ENCODE measurements at regions not wholly inside any gene's neighbourhood (a gene's known extent, or its start where the extent isn't known, plus 50 kb on each side); places are given as distances from the start of the nearest gene placed in this dataset.

GRCh38 chr5:155252717-155253116, 239.2 kb downstream of the KIF4B start:
- Mint-ChIP-seq H3K4me3 (no peak overlapping the region), H3K27me3 (no peaks in the 10 kb centered on the region), H3K36me3 (ENCODE audit: low read depth) (no peaks in the 10 kb centered on the region), H3K27ac (no peak overlapping the region), H3K9me3 (peaks cover 2% of the 10 kb centered on the region), H3K4me1 (ENCODE audit: low read depth) (no peaks in the 10 kb centered on the region)
- Histone ChIP-seq H3K27ac (ENCODE audit: low read depth in 1 of 2, low read length in 2 of 2) (no peak overlapping the region), H3K4me1 (ENCODE audit: insufficient read depth, low read length) (no peaks in the 10 kb centered on the region), H3K36me3 (ENCODE audit: insufficient read depth, low read length) (no peaks in the 10 kb centered on the region), H3K9me3 (ENCODE audit: control insufficient read depth in 1 of 2, insufficient read depth in 1 of 2, low read length in 2 of 2) (no peaks in the 10 kb centered on the region), H3K27me3 (ENCODE audit: control insufficient read depth in 1 of 2, insufficient read depth in 2 of 2, low read length in 2 of 2) (no peaks in the 10 kb centered on the region), H3K4me3 (ENCODE audit: low read length) (no peak overlapping the region)
- DNase-seq (no peak), ATAC-seq (ENCODE audit: poor library complexity) (no peak)
- no peak for TF ChIP-seq CTCF (IDR thresholded peaks at IDR 0.05)
- CTCF ChIA-PET, result no interaction called here
- intact Hi-C loops (cut with DNase I, micrococcal nuclease), result no loop called here
- POLR2A ChIA-PET, result no interaction called here

- Histone ChIP-seq H3K4me1 (ENCODE audit: insufficient read depth, low read length) (no peaks in the 10 kb centered on the region), H3K27me3 (ENCODE audit: control insufficient read depth in 1 of 2, insufficient read depth in 2 of 2, low read length in 2 of 2) (no peaks in the 10 kb centered on the region), H3K4me3 (ENCODE audit: low read length) (no peak overlapping the region), H3K36me3 (ENCODE audit: insufficient read depth, low read length) (no peaks in the 10 kb centered on the region), H3K27ac (ENCODE audit: low read depth in 1 of 2, low read length in 2 of 2) (no peak overlapping the region), H3K9me3 (ENCODE audit: control insufficient read depth in 1 of 2, insufficient read depth in 1 of 2, low read length in 2 of 2) (no peaks in the 10 kb centered on the region)
- Mint-ChIP-seq H3K27ac (no peak overlapping the region), H3K36me3 (ENCODE audit: low read depth) (no peaks in the 10 kb centered on the region), H3K4me3 (no peak overlapping the region), H3K9me3 (peaks cover 2% of the 10 kb centered on the region), H3K27me3 (no peaks in the 10 kb centered on the region), H3K4me1 (ENCODE audit: low read depth) (no peaks in the 10 kb centered on the region)
- intact Hi-C loops (cut with DNase I, micrococcal nuclease), result no loop called here
- TF ChIP-seq CTCF (IDR thresholded peaks at IDR 0.05), result no peak
- DNase-seq (no peak), ATAC-seq (ENCODE audit: poor library complexity) (no peak)
- ChIA-PET POLR2A (no interaction called here), CTCF (no interaction called here)
These were observed 240.8 kb downstream of the KIF4B start for GRCh38 chr5:155254399-155254798.

GRCh38 chr5:155258161-155258560, 244.6 kb downstream of the KIF4B start:
- no peak for ATAC-seq (ENCODE audit: poor library complexity)
- H3K36me3 Mint-ChIP-seq (ENCODE audit: low read depth), result no peaks in the 10 kb centered on the region
- Histone ChIP-seq H3K4me3 (ENCODE audit: low read length) (no peak overlapping the region), H3K4me1 (ENCODE audit: insufficient read depth, low read length) (no peaks in the 10 kb centered on the region), H3K9me3 (ENCODE audit: control insufficient read depth in 1 of 2, insufficient read depth in 1 of 2, low read length in 2 of 2) (no peaks in the 10 kb centered on the region), H3K36me3 (ENCODE audit: insufficient read depth, low read length) (no peaks in the 10 kb centered on the region), H3K27me3 (ENCODE audit: control insufficient read depth in 1 of 2, insufficient read depth in 2 of 2, low read length in 2 of 2) (no peaks in the 10 kb centered on the region), H3K27ac (ENCODE audit: low read depth in 1 of 2, low read length in 2 of 2) (no peak overlapping the region)
- H3K4me1 Mint-ChIP-seq (ENCODE audit: low read depth), result no peaks in the 10 kb centered on the region
- POLR2A ChIA-PET, result no interaction called here
- no peak overlapping the region for H3K4me3 Mint-ChIP-seq
- no peaks in the 10 kb centered on the region for H3K9me3 Mint-ChIP-seq
- H3K27ac Mint-ChIP-seq, result no peak overlapping the region
- TF ChIP-seq CTCF (IDR thresholded peaks at IDR 0.05), result no peak
- intact Hi-C loops (cut with DNase I, micrococcal nuclease), result no loop called here
- no peaks in the 10 kb centered on the region for H3K27me3 Mint-ChIP-seq
- CTCF ChIA-PET, result no interaction called here
- DNase-seq, result no peak
